Dedifferentiated amniotic fluid mesenchymal stem cell (primary cell): ENCODE measurements at regions not wholly inside any gene's neighbourhood (a gene's known extent, or its start where the extent isn't known, plus 50 kb on each side); places are given as distances from the start of the nearest gene placed in this dataset.

ENCODE experiments used
- DNase-seq: peaks from one replicate; pipeline ENCODE4 v3.0.0-alpha.2; 2016; ENCODE audit errors: extremely low spot score

DNA sequence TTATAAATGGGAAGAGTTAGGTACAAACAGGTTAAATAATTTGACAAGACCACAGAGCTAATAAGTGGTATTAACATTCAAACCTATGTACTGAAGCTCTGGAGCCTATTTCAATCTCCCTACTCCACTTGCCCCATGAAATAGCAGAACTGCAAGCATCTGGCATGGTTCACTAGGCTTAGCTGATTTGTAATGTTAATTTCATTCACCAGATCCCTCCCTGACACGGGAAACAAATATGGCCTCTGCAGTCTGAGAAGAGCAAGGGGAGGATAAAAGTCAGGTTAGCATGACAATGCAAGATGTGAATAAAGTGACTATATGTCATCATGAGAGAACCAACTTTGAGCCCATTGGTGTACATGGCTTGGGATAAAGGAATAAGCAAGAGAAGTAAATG is 428.8 kb downstream of the BRINP1 start:
- DNase-seq, result no peak

DNA sequence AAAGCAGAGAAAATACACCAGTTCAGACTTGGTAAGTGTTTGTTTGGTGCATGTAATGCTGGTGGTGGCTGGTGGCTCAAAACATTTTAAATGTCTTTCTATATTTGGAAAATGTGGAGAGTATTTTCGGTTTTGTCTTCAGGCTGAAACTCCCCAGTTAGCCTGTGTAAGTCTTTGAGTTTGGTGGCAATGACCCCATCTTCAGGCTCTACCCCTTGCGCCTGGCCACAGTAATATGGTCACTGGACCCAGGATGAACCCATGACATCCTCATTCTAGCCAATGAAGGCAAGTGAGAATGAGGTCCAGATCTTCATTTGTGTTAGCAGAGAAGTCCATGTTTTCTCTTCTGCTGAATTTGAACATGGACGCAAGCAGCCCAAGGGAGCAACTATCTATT is 422.6 kb downstream of the BRINP1 start:
- no peak for DNase-seq

DNA sequence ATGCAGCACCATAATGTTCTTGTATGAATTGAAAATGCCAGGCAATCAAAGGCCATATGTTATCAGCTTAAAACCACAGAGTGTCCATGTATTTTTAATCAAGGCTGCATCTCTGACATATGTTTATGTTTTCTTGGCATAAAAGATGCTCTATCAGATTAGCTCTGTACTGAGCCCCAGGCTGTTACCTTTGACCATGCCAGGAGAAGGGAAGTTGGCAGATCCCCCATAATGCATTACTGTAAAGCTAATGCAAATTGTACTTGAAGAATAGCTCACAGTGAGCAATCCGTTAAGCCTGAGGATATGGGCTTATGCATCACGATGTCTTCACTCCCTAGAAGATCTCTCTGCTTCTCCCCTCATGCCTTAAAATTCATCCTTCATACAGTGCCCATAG is 414.4 kb downstream of the BRINP1 start:
- DNase-seq, result no peak

DNA sequence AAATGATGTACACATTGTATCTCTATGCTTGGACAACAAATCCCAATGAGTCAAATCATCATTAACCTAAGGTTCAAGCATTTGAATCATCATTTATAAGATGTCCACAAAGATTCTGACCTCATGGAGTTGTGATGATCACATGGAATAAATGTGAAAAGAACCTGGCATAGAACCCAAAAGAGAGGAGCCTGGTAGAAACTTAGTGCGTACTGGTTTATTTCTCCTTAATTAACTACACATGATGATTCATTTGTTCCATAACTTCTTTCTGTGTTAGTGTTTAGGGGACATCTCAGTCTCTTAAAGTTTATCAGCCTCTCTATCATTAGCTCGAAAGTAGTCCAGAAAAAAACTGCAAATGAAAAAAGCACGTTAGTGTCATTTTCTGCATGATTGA is 411.6 kb downstream of the BRINP1 start:
- DNase-seq, result no peak

DNA sequence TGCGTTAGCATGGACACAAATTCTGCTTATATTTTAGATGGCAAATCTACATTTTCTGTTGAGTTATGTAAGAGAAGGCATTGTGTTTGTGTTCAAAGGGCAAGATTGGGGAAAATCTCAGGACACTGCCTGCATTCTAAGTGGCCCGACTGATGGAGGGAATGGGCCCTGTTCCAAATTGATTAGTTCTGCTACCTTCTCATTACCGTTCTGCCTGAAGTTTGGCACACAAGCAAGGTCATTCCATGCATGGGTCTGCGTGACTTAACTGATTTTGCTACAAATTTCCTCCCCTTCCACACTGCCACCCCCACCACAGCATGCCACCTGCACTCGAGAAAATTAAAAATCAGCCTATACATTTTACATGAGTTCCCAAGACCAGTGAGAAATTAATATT is 409.9 kb downstream of the BRINP1 start:
- DNase-seq, result no peak

DNA sequence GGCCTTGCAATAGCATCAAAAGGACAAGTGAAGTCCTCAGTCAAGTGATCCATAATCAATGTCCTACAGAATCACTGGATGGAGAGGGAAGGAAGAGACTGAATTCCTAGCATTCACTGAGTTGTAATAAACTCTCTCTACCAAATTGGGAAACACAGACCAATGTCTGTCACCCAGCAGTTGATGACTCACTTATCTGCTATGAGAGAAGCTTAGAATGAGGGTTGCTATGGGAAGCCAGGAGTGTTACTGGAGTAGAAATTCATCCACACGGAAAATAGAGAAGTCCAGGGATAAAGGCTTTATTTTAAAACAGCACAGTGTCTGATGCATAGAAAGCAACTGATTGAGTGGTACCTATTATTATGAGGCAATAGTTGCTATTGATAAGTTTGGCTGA is 407.4 kb downstream of the BRINP1 start:
- DNase-seq, result peak; percentile 79

DNA sequence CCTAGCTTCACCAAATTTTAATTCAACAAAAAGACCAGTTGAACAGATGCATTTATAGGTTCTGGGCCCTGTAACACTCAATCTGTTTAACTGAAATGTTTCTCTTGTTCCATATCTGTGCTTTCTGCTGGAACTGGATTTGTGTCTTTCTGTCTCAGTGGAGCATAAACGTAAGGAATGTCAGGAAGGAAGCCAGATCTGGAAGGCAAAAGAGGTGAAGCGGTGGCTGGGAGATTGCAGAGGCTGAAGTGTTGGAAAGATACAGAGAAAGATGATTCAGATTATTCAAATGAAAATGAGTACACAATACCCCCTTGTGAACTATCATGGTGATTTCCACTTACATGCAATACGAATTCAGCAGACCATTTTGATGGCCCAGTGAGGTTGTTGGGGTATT is 406.8 kb downstream of the BRINP1 start:
- DNase-seq, result no peak

DNA sequence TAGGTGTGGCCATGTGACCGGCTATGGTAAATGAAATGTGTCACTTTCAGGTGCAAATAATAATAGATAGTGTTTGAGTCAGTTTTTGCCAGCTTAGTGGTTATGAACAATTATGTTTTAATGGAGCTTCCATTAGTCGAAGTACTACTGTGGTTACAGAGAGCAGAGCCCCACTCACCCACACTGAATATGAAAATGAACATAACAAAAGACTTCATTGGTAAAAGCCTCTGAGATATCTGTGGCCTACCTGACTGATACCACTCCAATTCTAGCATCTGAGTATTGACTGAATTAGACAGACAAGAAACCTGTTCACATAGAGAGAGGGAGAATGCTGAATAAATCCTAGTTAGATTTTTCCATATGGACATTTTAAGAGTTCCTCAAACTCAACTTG is 405.6 kb downstream of the BRINP1 start:
- no peak for DNase-seq

DNA sequence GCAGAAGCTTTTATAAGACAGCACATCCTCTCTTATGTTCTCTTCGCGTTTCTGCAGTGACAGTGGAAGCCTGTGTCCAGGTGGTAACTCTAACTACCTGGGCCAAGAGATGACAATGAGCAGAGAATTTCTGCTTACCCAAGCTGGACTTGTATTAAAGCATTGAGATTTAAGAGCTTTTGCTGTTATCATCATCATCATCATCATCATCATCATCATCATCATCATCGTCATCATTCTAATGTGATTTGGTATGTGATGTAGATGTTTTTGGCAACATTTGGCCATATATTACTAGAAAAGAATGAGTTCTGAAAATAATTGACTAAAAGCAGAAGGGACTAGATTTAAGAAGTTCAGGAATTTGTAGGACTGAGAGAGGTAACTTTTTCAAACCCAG is 401.3 kb downstream of the BRINP1 start:
- DNase-seq, result no peak

DNA sequence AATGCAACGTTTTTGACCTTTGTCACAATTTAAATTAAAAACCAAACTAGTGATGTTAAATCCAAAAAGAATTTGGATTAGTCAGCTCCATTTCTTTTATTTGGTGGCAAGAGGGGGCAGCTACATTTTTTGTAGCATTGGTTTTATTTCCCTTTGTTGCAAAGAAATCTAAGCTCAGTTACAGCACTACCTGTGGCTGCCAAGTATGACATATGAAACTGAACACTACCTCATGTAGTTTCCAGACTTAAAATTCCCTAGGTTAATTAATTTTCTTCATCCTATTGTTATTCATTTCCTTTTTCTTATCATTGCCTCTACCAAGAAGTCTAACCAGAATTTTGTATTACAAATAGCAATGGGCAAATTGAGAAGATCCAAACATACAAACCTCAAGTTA is 393.5 kb downstream of the BRINP1 start:
- DNase-seq, result no peak

DNA sequence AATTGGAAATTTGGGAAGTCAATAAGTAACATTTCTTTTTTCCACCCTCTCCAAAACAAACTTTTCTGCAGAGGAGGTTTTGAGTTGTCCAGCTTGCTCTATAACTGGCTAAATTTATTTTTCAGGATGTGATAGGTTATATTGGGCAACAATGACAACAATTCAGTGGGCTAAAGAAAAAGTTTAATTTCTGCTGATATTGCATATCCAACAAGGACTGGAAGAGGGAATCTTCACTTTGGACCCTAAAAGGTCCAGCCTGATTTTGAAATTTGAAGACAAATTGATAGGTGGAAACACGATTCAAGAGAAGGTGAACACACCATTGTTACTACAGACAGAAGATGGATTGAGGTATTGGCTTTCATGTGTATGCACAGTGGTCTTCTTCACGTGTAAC is 393.1 kb downstream of the BRINP1 start:
- DNase-seq, result no peak

DNA sequence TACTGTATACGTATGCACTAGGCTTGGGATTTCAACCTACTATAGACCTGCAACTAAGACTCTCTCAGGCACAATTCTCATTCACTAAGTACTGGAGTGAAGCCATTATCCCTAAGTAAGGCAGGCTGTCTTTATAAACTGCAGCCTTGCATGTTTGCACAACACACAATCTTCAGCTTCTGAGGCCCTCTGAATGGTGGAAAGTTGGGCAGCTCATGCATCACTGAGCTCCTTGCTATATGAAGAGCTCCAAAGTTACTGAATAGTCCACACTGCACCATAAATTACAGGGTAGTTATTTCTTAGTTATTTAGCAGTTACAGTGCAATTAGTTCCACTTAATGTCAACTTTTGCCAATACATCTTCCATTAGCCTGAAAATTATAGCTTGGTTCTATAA is 384.6 kb downstream of the BRINP1 start:
- DNase-seq, result no peak

DNA sequence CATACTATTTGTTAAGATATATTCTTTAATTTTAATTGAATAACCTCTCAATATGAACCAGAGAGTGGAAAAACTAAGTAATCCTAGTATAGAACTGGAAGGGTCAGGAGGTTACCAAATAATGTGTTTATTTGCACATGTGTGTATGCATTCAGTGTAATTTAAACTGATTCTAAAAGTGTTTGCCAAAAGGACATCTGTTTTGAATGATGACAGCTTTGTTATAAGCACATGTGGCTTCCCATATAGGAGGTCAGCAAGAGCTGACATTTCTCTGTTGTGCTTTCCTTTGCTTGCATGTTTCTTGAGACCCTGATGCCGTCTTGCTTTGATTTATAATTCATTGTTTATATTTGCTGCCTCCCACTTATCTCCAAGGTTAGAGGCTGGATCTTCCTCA is 383.4 kb downstream of the BRINP1 start:
- no peak for DNase-seq

DNA sequence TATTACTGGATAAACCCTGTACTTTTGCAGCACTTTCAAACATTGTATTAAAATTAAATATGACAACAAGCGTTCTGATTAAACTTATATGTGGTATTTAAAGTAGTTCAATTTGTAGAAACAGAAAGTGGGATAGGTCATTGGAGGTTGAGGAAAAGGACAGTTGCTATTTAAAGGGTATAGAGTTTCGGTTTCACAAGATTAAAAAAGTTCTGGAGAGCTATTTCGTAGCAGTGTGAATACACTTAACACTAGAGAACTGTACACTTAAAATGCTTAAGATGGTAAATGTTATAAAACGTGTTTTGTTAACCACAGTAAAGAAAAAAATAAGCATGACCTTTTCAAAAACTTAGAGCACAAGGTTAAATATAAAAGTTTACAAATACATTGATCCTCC is 382.1 kb downstream of the BRINP1 start:
- DNase-seq, result no peak

DNA sequence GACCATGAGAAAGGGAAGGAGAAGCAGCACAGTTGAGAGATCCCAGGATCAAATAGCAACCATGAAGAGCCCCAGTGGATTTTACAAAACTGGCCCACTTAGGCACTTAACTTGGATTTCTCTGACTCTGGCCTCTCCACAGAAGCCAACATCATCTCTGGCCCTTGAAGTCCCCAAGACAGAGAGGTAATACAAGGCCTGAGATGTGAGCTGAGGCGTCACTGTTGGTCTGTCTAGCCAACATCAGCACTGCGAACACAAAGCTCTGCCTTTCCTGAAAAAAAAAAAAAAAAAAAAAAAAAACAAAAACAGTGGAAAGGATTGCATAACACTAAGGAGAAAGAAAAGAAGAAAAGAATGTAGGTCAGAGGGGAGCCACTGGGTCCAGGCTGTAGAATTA is 378.3 kb downstream of the BRINP1 start:
- no peak for DNase-seq

DNA sequence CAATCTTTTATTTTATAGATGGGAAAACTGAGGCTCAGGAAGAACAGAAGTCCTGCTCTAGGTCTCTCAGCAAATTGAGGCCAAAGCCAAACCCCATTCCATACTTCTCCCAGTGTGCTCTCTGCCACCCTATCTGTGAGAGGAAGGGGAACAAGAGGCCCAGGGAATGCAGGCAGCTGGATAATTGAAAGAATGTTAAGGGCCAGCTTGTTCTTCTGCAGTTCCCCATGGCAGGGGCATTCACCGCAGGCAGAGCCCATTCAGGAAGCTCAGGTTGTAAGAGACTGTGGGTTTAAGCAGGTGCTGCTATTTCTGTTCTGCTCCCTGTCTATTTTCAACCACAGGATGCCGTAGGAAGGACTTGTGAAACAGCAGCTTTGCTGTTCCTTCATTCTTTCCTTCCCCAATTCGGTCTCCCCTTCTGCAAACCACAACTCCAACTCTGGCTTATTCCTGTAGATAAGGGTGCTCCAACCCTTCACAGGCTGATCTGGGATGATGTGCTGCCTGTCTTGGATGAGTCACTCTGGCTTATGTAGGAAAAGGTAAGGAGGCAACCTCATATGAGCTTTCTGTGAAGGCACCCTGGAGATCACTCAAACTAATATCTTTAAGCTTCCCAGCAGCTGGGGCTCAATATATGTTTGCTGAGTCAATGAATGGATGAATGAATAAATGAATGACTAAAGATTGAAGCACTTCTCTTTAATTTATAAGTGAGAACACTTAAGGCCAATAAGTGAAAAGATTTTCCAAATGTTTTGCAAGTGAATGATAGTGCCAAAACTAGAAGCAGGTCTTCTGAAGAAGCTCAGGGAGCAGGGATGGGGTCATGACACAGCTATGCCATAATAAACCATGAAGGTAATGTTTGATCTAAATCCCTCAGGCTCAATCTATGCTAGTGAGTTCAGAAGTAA is 377.6 kb downstream of the BRINP1 start:
- no peak for DNase-seq

DNA sequence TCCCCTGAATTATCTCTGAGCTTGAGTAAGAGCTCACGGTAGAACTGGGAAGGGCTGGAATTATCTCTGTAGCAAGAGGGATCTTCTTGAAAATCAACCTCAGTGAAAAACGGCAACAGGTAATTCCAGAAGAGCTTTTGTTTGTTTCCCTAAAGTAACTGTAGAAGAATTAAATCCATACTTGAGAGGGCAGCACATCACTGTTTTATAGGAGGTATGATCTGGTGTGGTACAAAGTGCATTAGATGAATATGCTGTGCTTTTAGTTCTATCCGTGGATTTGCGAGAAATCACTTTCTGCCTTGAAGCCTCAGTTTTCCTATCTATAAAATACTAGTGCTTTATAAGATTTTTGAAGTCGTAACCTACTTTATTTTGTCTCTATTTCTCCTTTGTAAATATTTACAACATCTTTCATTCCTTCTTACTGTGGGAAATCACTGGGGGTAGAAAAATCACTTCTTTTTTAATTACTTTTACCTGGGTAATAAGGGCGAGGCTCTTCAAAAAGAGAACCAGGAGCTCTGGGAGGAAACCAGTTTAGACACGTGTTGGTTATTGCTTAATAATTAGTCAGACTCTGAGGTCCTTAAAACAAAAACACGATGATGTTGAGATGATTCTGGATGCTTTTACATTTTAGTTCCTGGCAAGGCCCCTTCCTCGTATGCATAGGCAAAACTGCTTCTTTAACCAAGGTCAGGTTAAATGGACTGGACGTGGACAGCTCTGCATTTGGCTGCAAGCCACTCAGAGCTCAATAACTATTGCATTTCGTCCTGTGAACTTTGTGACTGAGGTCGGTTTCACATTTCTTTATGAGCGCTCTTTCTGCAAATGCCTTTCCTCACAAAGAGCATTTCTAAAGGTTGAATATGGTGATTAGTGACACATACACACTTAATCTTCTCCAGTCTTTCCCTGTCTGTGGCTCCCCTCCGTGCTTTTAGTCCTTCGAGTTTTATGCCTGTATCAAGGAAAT is 376.1 kb downstream of the BRINP1 start:
- DNase-seq, result no peak

DNA sequence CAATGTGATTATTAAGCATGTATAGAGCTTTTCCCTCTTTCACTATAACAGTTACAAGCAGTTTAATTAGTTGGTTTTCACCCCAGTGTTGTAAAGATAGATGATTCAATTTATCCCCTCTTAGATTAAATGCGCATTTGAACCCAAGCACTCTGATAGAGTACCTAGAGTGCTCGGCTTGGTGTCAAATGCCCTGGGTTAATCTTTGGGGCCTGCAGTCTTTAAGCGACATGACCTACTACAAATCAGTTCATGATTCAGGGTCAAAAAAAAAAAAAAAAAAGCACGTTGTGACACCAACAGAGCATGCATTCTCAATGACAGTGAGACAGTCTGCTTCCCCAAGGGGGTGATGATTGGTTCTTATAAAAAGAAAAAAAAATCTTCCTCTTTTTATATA is 375.3 kb downstream of the BRINP1 start:
- DNase-seq, result no peak

DNA sequence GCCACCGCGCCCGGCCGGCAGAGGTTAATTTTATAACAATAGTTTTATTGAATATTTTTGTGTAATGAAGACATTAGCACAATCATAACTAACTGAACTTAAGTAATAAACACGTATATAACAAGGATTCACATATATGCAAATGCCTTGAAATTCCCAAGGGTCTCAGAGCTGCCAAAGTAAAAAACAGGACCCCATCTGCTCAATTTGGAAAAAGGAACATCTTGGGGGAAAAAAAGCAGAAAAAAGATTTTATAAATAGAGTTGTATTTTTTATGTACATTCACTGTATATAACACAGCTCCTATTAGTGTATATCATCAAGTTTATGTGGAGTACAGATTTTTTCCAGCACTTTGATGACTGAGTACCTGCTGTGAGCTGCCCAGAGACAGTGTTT is 366.7 kb downstream of the BRINP1 start:
- no peak for DNase-seq

DNA sequence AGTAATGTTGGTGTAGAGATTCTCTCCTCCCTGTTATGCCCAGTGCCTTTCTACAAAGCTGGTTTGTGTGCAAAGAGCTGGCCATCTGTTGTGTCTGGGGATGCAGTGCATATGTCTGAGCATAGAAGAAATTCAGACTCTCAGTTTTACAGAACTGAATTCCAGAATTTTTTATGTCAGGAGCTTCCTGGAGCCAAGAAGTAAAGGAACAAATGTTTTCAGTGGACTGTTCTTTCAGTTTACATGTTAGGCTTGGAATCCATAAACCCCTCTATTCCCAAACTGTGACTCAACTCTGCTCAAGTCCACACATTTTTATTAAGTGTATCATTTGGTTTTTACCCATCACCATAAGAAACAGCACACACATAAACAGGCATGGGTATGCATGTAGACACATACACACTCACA is 366.0 kb downstream of the BRINP1 start:
- DNase-seq, result peak; percentile 44

DNA sequence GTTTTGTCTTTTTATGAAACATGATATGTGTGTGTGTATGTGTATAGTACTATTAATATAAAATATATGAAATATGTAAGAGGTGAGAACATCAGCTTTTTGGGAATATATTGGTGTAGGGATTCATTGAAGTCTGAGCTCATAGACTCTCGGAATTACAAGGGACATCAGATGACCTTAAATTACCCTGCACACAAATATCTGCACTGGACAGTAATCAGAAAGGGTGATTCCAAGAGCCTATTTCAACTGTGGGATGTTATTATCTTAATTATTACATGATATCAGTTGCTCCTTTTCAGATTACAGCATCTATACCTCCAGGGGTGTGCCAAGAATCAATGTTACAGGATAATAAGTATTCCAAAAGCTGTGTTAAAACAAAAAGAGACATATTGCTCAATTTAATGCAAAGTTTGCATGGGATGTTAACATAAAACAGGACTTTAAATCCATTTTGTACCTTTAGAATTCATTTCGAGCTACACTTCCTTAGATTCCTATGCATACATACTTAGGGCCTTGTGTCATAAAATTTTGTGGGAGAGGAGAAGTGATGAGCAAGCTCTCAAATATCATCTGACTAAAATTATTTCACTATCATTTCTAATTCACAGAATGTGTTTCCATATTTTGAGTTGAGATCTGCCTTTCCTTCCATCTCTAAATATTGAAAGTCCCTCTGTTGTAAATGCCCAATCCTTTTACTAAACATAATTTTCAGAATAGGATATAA is 365.2 kb downstream of the BRINP1 start:
- peak; percentile 58 for DNase-seq

DNA sequence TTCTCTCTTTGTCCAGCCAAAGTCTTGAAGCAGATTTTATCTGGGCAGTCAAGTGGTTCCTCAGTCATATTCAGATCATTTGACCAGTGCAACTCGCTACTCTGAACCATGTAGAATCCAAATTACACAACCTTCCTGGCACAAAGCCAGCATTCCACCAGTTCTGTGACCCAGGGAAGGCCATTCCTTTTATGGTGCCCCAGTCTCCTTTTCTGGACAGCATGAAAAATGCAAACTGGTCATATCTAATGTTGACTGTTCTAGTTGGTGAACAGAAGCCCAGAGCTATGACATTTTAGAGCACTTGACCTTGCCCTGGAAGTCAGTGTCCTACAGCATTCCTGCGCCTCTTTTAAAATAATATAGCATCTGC is 364.6 kb downstream of the BRINP1 start:
- peak; percentile 86 for DNase-seq
